HL-60/S4 treated with retinoic acid at 250 ng/mL for 4 days and 3 days (cell line): ENCODE measurements at regions not wholly inside any gene's neighbourhood (a gene's known extent, or its start where the extent isn't known, plus 50 kb on each side); places are given as distances from the start of the nearest gene placed in this dataset.

Experiments
- in situ Hi-C: fragments of 300-500 bp; cut with MboI; formaldehyde crosslinking; loops from 2 replicates; pipeline ENCODE4 v1.7.0; 2022; ENCODE audit warnings: low sequenced_read_pairs

GRCh38 chr1:244106837-244107493 lies 55.9 kb downstream of the ZBTB18 start:
- in situ Hi-C loops: no loop called here

- in situ Hi-C loops: no loop called here
Observed at GRCh38 chr1:244111027-244111426, 59.9 kb downstream of the ZBTB18 start.

- in situ Hi-C loops: no loop called here
Observed at GRCh38 chr1:244112041-244112440, 61.0 kb downstream of the ZBTB18 start.

GRCh38 chr1:244112636-244113035 lies 61.6 kb downstream of the ZBTB18 start:
- in situ Hi-C loops: no loop called here

GRCh38 chr1:244113532-244114320 lies 62.6 kb downstream of the ZBTB18 start:
- in situ Hi-C loops: no loop called here

- in situ Hi-C loops: no loop called here
Observed at GRCh38 chr1:244114892-244115291, 63.8 kb downstream of the ZBTB18 start.

- in situ Hi-C loops: no loop called here
Observed at GRCh38 chr1:244116946-244117345, 65.9 kb downstream of the ZBTB18 start.

- in situ Hi-C loops: no loop called here
Observed at GRCh38 chr1:244118109-244118761, 67.2 kb downstream of the ZBTB18 start.

- in situ Hi-C loops: no loop called here
Observed at GRCh38 chr1:244128591-244129383, 77.7 kb downstream of the ZBTB18 start.

- in situ Hi-C loops: no loop called here
Observed at GRCh38 chr1:244137276-244137675, 86.2 kb downstream of the ZBTB18 start.

GRCh38 chr1:244137725-244138124 lies 86.6 kb downstream of the ZBTB18 start:
- in situ Hi-C loops: no loop called here

- in situ Hi-C loops: no loop called here
Observed at GRCh38 chr1:244138399-244138798, 87.3 kb downstream of the ZBTB18 start.

GRCh38 chr1:244139655-244140054 lies 88.6 kb downstream of the ZBTB18 start:
- in situ Hi-C loops: no loop called here

- in situ Hi-C loops: no loop called here
Observed at GRCh38 chr1:244140420-244140819, 89.3 kb downstream of the ZBTB18 start.

- in situ Hi-C loops: no loop called here
Observed at GRCh38 chr1:244144053-244144452, 93.0 kb downstream of the ZBTB18 start.

- in situ Hi-C loops: no loop called here
Observed at GRCh38 chr1:244150071-244150470, 99.0 kb downstream of the ZBTB18 start.

GRCh38 chr1:244150665-244151064 lies 99.6 kb downstream of the ZBTB18 start:
- in situ Hi-C loops: no loop called here

GRCh38 chr1:244151537-244151936 lies 100.5 kb downstream of the ZBTB18 start:
- in situ Hi-C loops: no loop called here

GRCh38 chr1:244154508-244154871 lies 103.4 kb downstream of the ZBTB18 start:
- in situ Hi-C loops: no loop called here

GRCh38 chr1:244154872-244155531 lies 103.9 kb downstream of the ZBTB18 start:
- in situ Hi-C loops: no loop called here

GRCh38 chr1:244155661-244156060 lies 104.6 kb downstream of the ZBTB18 start:
- in situ Hi-C loops: no loop called here
